NT2/D1 (cell line): ENCODE measurements at regions not wholly inside any gene's neighbourhood (a gene's known extent, or its start where the extent isn't known, plus 50 kb on each side); places are given as distances from the start of the nearest gene placed in this dataset.

ENCODE experiments used
- SUZ12 ChIP-seq: IDR thresholded peaks from 2 replicates; pipeline ENCODE4 v1.6.1; 2011; ENCODE audit not compliant: insufficient read length, insufficient read depth; ENCODE audit errors: extremely low read depth
- YY1 ChIP-seq: IDR thresholded peaks from 2 replicates; pipeline ENCODE4 v1.6.1; 2011; ENCODE audit not compliant: insufficient read length, insufficient read depth
- ZNF274 ChIP-seq: IDR thresholded peaks from 2 replicates; pipeline ENCODE4 v1.6.1; 2011; ENCODE audit warnings: mild to moderate bottlenecking, low read depth, low read length

DNA sequence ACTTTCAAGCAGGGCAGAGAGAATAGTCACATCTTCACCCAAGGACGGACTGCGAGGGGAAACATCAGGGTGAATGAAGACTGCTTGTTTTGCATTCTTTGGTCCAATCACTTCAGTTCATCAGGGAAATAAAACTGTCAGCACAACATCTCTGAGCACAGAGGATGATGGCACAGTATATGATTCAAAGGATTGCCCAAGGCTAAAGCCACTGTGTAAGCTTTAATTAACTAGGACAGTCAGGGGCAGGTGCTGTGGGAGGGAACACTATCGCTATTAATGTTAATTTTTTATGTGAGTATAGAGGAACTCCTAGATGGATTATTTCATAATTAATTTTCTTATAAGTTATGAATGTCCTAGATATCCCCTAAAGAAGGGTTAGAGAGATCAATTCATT is 112.1 kb downstream of the BASP1 start:
- no peak for TF ChIP-seq YY1
- no peak for TF ChIP-seq ZNF274
- no peak for TF ChIP-seq SUZ12
